ENCODE measurements at regions not wholly inside any gene's neighbourhood (a gene's known extent, or its start where the extent isn't known, plus 50 kb on each side); places are given as distances from the start of the nearest gene placed in this dataset.
"Not testable (repeated sequence)": the region's sequence is repeated elsewhere in the genome, so short reads cannot be mapped to it uniquely, and the experiment has no call there.

- no peak for ATAC-seq (replicated peaks)
- H3K4me3 Mint-ChIP-seq = no peak overlapping the region
These were observed 227.7 kb upstream of the TMEM260 start for GRCh38 chr14:56351861-56352260.

GRCh38 chr14:56352999-56353398, 226.6 kb upstream of the TMEM260 start:
- ATAC-seq (replicated peaks) (no peak), DNase-seq (no peak)
- Mint-ChIP-seq H3K27me3 (peaks cover 0 to 15% of the 10 kb centered on the region in 2 donors), H3K9me3 (no peaks in the 10 kb centered on the region), H3K4me1 (ENCODE audit: low read depth in 2 of 2) (no peaks in the 10 kb centered on the region), H3K4me3 (no peak overlapping the region), H3K36me3 (ENCODE audit: insufficient read depth) (no peaks in the 10 kb centered on the region), H3K27ac (no peak overlapping the region)

More at GRCh38 chr14:56351861-56352260, 227.7 kb upstream of the TMEM260 start:
- Mint-ChIP-seq H3K27me3 (peaks cover 0 to 15% of the 10 kb centered on the region in 2 donors), H3K27ac (no peak overlapping the region), H3K36me3 (ENCODE audit: insufficient read depth) (no peaks in the 10 kb centered on the region), H3K4me1 (ENCODE audit: low read depth in 2 of 2) (no peaks in the 10 kb centered on the region), H3K9me3 (no peaks in the 10 kb centered on the region)
- DNase-seq = no peak

DNA sequence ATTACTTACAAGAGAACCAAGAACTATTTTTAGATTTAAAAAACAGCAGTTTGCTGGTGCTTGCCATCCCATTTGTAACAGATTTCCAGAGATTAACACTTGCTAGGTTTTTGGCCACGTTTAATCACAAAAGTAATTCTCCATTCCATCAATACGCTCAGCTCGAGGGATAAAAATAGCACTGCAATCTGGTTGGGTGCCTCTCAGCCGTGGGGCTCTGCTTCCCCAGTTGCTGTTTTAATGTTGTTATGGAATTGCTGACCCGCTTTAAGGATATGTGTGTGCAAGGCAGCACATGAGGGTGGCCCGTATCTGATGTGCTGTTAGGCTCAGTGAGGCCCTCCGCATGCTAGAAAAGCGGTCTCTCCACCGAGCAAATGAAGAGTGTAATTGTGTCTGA, 222.2 kb upstream of the TMEM260 start:
- no peak overlapping the region for H3K27ac Mint-ChIP-seq
- H3K36me3 Mint-ChIP-seq (ENCODE audit: insufficient read depth) = no peaks in the 10 kb centered on the region
- H3K4me1 Mint-ChIP-seq (ENCODE audit: low read depth in 2 of 2) = no peaks in the 10 kb centered on the region
- H3K9me3 Mint-ChIP-seq = no peaks in the 10 kb centered on the region
- H3K4me3 Mint-ChIP-seq = no peak overlapping the region
- peaks cover 0 to 9% of the 10 kb centered on the region in 2 donors for H3K27me3 Mint-ChIP-seq
- ATAC-seq (replicated peaks) (no peak), DNase-seq (no peak)

GRCh38 chr14:56358275-56358674, 221.3 kb upstream of the TMEM260 start:
- DNase-seq (no peak), ATAC-seq (replicated peaks) (no peak)
- no peaks in the 10 kb centered on the region for H3K9me3 Mint-ChIP-seq
- H3K4me1 Mint-ChIP-seq (ENCODE audit: low read depth in 2 of 2) = no peaks in the 10 kb centered on the region
- H3K27me3 Mint-ChIP-seq = peaks cover 0 to 14% of the 10 kb centered on the region in 2 donors
- H3K27ac Mint-ChIP-seq = no peak overlapping the region
- no peaks in the 10 kb centered on the region for H3K36me3 Mint-ChIP-seq (ENCODE audit: insufficient read depth)
- H3K4me3 Mint-ChIP-seq = no peak overlapping the region

DNA sequence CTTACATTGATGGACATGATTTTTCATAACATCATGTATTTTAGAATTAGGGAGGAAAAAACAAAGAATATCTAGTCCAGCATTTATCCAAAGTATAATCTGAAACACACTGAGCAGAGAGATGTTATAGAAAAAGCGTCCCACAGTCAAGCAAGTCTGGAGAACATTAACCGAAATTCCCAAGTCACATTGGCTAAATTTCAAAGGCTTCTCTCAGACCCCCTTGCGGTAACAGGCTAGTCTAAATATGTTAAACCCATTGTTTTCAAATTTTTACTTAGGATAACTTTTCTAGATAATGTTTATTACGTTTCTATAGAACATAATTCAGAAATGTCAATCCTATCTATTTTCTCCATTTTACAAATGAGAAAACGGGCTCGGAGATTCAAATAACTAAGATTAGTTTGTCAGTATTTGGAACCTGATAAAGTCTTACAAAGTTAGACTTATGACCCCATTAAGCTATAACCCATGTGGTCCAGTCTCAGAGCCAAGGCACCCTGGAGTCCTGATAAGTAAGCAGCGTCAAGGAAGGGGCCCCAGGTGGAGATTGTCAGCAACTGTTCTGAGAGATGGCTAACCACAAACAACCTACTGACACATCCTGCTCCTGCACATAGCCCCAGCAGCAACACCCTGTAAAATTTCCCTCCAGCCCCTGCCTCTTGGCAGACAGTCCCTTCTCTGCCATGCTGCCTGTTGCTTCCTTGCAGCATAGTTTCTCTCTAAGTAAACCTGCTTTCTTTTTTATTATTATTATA, 220.6 kb upstream of the TMEM260 start:
- Mint-ChIP-seq H3K9me3 (no peaks in the 10 kb centered on the region), H3K27me3 (peaks cover 0 to 12% of the 10 kb centered on the region in 2 donors), H3K27ac (no peak overlapping the region), H3K4me3 (no peak overlapping the region), H3K36me3 (ENCODE audit: insufficient read depth) (no peaks in the 10 kb centered on the region), H3K4me1 (ENCODE audit: low read depth in 2 of 2) (no peaks in the 10 kb centered on the region)
- no peak for DNase-seq
- ATAC-seq (replicated peaks) = no peak

GRCh38 chr14:56365663-56366062, 213.9 kb upstream of the TMEM260 start:
- H3K36me3 Mint-ChIP-seq (ENCODE audit: insufficient read depth); H3K9me3 Mint-ChIP-seq; H3K4me3 Mint-ChIP-seq; H3K27ac Mint-ChIP-seq; H3K4me1 Mint-ChIP-seq (ENCODE audit: low read depth in 2 of 2); ATAC-seq (replicated peaks); DNase-seq: not testable (repeated sequence)
- H3K27me3 Mint-ChIP-seq = peaks cover 0 to 17% of the 10 kb centered on the region in 2 donors

DNA sequence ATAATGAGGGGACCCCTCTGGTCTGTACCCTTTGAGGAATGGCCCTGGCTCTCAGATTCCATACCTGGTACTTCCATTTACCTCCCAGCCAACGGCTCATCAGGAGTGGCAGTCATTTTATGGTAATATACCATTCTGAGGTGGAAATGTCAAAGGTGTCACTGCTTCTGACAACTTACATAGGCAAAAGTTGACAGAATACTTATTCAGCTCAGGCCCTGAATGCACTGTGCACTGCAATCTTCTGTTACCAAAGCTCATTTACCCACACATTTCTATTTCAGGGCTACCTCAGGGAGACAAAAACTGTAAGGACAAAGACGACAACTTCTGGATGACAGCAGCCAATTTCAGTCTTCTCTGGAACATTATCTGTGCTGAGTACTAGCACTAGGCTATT, 212.2 kb upstream of the TMEM260 start:
- no peak overlapping the region for H3K27ac Mint-ChIP-seq
- no peaks in the 10 kb centered on the region for H3K36me3 Mint-ChIP-seq (ENCODE audit: insufficient read depth)

GRCh38 chr14:56371737-56372136, 207.9 kb upstream of the TMEM260 start:
- Mint-ChIP-seq H3K4me1 (ENCODE audit: low read depth in 2 of 2) (no peaks in the 10 kb centered on the region), H3K27me3 (peaks cover 0 to 23% of the 10 kb centered on the region in 2 donors), H3K36me3 (ENCODE audit: insufficient read depth) (no peaks in the 10 kb centered on the region), H3K27ac (no peak overlapping the region), H3K9me3 (peaks cover 8 to 9% of the 10 kb centered on the region in 2 donors), H3K4me3 (no peak overlapping the region)
- DNase-seq = no peak
- ATAC-seq (replicated peaks) = no peak

More for the DNA sequence above, 212.2 kb upstream of the TMEM260 start:
- peaks cover 0 to 20% of the 10 kb centered on the region in 2 donors for H3K27me3 Mint-ChIP-seq
- no peak for ATAC-seq (replicated peaks)
- DNase-seq = no peak
- H3K9me3 Mint-ChIP-seq = peaks cover under 1 to 5% of the 10 kb centered on the region in 2 donors
- no peak overlapping the region for H3K4me3 Mint-ChIP-seq
- H3K4me1 Mint-ChIP-seq (ENCODE audit: low read depth in 2 of 2) = no peaks in the 10 kb centered on the region

DNA sequence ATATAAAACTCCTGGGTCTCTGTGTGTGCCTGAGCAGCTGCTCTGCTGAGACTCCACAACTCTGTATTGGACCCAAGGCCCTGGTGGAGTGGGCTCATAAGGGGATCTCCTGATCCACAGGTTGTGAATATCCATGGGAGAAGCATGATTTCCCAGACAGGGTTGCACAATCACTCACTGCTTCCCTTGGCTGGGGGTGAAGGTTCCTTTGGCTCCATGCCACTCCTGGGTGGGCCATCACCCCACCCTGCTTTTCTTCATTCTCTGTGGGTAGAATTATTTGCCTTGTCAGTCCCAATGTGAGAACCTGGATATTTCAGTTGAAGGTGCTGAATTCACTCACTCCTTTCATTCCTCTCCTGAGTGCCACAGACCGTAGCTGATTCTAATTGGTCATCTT, 205.2 kb upstream of the TMEM260 start:
- no peaks in the 10 kb centered on the region for H3K36me3 Mint-ChIP-seq (ENCODE audit: insufficient read depth)
- H3K4me3 Mint-ChIP-seq = no peak overlapping the region
- no peak overlapping the region for H3K27ac Mint-ChIP-seq
- peaks cover 8 to 9% of the 10 kb centered on the region in 2 donors for H3K9me3 Mint-ChIP-seq
- H3K4me1 Mint-ChIP-seq (ENCODE audit: low read depth in 2 of 2) = no peaks in the 10 kb centered on the region
- H3K27me3 Mint-ChIP-seq = peaks cover 0 to 23% of the 10 kb centered on the region in 2 donors
- ATAC-seq (replicated peaks) (no peak), DNase-seq (no peak)

DNA sequence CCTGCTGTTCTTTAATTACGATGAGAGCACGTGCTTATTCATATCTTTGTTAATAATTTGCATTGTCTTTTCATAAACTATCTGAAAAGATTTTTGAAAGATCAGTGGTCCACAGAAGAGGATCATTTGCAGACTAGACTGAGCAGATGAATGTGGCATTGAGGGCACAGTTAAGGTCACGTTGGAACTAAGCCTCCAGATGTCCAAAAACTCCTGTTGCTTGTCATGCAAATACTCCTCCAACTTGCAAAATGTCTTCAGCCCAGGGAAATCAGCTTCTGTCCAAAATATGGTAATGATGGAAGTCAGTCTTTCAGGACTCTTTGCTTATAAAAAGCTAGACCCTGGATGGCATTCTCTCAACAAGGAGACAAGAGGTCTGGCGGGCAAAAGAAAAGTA, 201.6 kb upstream of the TMEM260 start:
- Mint-ChIP-seq H3K27me3 (peaks cover 0 to 17% of the 10 kb centered on the region in 2 donors), H3K4me3 (no peak overlapping the region), H3K36me3 (ENCODE audit: insufficient read depth) (no peaks in the 10 kb centered on the region), H3K4me1 (ENCODE audit: low read depth in 2 of 2) (no peaks in the 10 kb centered on the region), H3K27ac (no peak overlapping the region), H3K9me3 (peaks cover 0 to 2% of the 10 kb centered on the region in 2 donors)
- DNase-seq (no peak), ATAC-seq (replicated peaks) (no peak)

- Mint-ChIP-seq H3K9me3 (no peaks in the 10 kb centered on the region), H3K27ac (no peak overlapping the region), H3K4me3 (no peak overlapping the region), H3K36me3 (ENCODE audit: insufficient read depth) (no peaks in the 10 kb centered on the region), H3K27me3 (peaks cover 0 to 13% of the 10 kb centered on the region in 2 donors), H3K4me1 (ENCODE audit: low read depth in 2 of 2) (no peaks in the 10 kb centered on the region)
- DNase-seq = no peak
- ATAC-seq (replicated peaks) = no peak
These were observed 201.1 kb upstream of the TMEM260 start for GRCh38 chr14:56378475-56378877.

DNA sequence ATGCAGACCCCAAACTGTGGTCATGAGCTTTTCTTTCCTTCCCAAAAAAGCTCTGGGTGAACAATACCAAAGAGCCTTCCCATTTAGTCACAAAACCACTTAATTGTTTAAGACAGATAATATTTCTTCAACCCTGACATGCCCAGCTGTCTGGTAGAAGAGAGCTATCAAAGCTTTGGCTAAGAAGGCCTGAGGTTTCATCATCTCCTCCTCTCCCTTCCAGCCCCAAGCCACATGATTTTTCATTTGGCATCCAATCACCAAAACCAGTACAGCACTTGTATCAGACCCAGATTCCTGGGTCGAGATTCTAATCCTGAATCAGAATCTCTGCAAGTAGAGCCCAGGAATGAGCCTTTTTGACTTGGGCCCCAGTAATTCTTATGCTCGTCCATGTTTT, 199.6 kb upstream of the TMEM260 start:
- DNase-seq (no peak), ATAC-seq (replicated peaks) (no peak)
- no peaks in the 10 kb centered on the region for H3K4me1 Mint-ChIP-seq (ENCODE audit: low read depth in 2 of 2)
- no peaks in the 10 kb centered on the region for H3K36me3 Mint-ChIP-seq (ENCODE audit: insufficient read depth)
- H3K27me3 Mint-ChIP-seq = peaks cover 0 to 4% of the 10 kb centered on the region in 2 donors
- H3K4me3 Mint-ChIP-seq = no peak overlapping the region
- no peaks in the 10 kb centered on the region for H3K9me3 Mint-ChIP-seq
- H3K27ac Mint-ChIP-seq = no peak overlapping the region

GRCh38 chr14:56386024-56386423, 193.6 kb upstream of the TMEM260 start:
- no peak overlapping the region for H3K4me3 Mint-ChIP-seq
- no peaks in the 10 kb centered on the region for H3K4me1 Mint-ChIP-seq (ENCODE audit: low read depth in 2 of 2)
- no peak for DNase-seq
- H3K36me3 Mint-ChIP-seq (ENCODE audit: insufficient read depth) = no peaks in the 10 kb centered on the region
- H3K9me3 Mint-ChIP-seq = peaks cover 4 to 9% of the 10 kb centered on the region in 2 donors
- no peak for ATAC-seq (replicated peaks)
- H3K27ac Mint-ChIP-seq = no peak overlapping the region
- peaks cover 0 to 27% of the 10 kb centered on the region in 2 donors for H3K27me3 Mint-ChIP-seq

DNA sequence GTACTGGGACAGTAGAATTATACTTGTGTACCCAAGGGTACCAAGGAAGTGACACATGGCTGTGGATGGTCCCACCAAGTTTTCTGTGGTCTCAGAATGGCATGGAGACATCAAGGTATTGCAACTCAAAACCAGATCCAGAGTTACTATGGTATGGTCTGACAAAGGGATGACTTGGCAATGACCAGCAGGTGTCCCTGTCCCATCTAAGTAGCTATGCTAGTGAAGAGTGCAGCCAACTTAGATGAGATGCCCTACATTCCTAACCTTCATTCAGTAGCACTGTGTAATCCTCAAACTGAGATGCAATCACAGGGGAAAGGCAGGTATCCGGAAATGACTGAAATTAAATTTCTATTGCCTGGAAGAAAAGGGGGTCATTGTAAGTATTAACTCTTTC, 188.7 kb upstream of the TMEM260 start:
- H3K9me3 Mint-ChIP-seq = peaks cover 4 to 9% of the 10 kb centered on the region in 2 donors
- DNase-seq = no peak
- peaks cover 0 to 23% of the 10 kb centered on the region in 2 donors for H3K27me3 Mint-ChIP-seq
- H3K27ac Mint-ChIP-seq = no peak overlapping the region
- H3K4me3 Mint-ChIP-seq = no peak overlapping the region
- ATAC-seq (replicated peaks) = no peak
- no peaks in the 10 kb centered on the region for H3K4me1 Mint-ChIP-seq (ENCODE audit: low read depth in 2 of 2)
- H3K36me3 Mint-ChIP-seq (ENCODE audit: insufficient read depth) = no peaks in the 10 kb centered on the region

All from effector memory CD8-positive, alpha-beta T cell (primary cell).